Hepatocyte (in vitro differentiated cells): ENCODE measurements at regions not wholly inside any gene's neighbourhood (a gene's known extent, or its start where the extent isn't known, plus 50 kb on each side); places are given as distances from the start of the nearest gene placed in this dataset.

Source experiments
- EZH2 ChIP-seq: fragments of 200-600 bp; sonication (generic); IDR thresholded peaks from 2 replicates; pipeline ENCODE4 v1.6.1; 2016; ENCODE audit warnings: antibody characterized with exemption, mild to moderate bottlenecking, borderline replicate concordance
- TF ChIP-seq, protein P1 (sequence below): fragments of 200-600 bp; sonication (generic); IDR thresholded peaks from 2 replicates; pipeline ENCODE4 v1.5.1; 2016; ENCODE audit warnings: antibody characterized with exemption, mild to moderate bottlenecking; ENCODE audit not compliant: poor library complexity

DNA sequence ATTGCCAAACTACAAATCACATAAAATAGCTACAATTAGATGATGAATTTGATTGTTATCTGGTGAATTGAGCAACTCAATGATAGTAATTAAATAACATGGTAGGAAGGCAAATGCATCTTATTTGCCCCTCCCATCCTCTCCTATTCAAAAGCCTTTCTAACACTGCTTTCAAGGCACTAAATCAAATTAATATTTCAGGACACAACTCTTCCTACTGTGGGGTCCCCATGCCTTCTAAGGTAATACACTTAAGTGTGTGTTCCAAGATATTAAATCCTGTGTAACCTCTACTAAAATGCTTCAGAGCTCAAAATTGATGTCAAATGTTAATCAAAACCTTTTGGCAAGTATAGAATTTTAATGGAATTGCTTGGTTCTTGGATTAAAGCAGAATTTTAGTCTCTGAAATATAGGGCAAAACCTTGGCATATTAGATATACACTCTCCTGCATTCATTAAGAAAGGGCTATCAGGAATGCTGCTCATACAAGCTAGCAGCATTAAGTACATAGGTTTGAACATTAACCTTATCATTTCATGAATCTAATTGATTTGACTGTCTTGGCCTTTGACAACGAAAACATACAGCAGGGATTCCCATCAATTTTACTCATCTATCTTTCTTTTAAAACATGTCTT, 371.8 kb upstream of the GALNTL6 start:
- TF ChIP-seq, protein P1, sequence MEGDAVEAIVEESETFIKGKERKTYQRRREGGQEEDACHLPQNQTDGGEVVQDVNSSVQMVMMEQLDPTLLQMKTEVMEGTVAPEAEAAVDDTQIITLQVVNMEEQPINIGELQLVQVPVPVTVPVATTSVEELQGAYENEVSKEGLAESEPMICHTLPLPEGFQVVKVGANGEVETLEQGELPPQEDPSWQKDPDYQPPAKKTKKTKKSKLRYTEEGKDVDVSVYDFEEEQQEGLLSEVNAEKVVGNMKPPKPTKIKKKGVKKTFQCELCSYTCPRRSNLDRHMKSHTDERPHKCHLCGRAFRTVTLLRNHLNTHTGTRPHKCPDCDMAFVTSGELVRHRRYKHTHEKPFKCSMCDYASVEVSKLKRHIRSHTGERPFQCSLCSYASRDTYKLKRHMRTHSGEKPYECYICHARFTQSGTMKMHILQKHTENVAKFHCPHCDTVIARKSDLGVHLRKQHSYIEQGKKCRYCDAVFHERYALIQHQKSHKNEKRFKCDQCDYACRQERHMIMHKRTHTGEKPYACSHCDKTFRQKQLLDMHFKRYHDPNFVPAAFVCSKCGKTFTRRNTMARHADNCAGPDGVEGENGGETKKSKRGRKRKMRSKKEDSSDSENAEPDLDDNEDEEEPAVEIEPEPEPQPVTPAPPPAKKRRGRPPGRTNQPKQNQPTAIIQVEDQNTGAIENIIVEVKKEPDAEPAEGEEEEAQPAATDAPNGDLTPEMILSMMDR, result no peak
- no peak for TF ChIP-seq EZH2
